ENCODE measurements at regions not wholly inside any gene's neighbourhood (a gene's known extent, or its start where the extent isn't known, plus 50 kb on each side); places are given as distances from the start of the nearest gene placed in this dataset.

GRCh38 chr5:121199216-121199999 lies 652.3 kb upstream of the FTMT start:
- Histone ChIP-seq H3K9me3 (ENCODE audit: control insufficient read depth, insufficient read depth, low read depth, low read length) (no peaks in the 10 kb centered on the region), H3K4me1 (ENCODE audit: control insufficient read depth, insufficient read depth, low read length) (no peaks in the 10 kb centered on the region), H3K4me3 (ENCODE audit: low read depth, low read length) (no peak overlapping the region), H3K27ac (ENCODE audit: extremely low read depth, low read depth, low read length) (no peak overlapping the region), H3K36me3 (ENCODE audit: control insufficient read depth in 2 of 2, insufficient read depth in 1 of 2, low read length in 2 of 2) (no peaks in the 10 kb centered on the region)
- TF ChIP-seq ZNF248 (tag by site-specific recombination; IDR thresholded peaks at IDR 0.05) = no peak
- no peak for TF ChIP-seq SP7 (tag by site-specific recombination; IDR thresholded peaks at IDR 0.05)
- TF ChIP-seq IKZF3 (tag by site-specific recombination; IDR thresholded peaks at IDR 0.05) = no peak
- no peak for TF ChIP-seq FEZF1 (tag by site-specific recombination; IDR thresholded peaks at IDR 0.05)
- TF ChIP-seq, protein P1, sequence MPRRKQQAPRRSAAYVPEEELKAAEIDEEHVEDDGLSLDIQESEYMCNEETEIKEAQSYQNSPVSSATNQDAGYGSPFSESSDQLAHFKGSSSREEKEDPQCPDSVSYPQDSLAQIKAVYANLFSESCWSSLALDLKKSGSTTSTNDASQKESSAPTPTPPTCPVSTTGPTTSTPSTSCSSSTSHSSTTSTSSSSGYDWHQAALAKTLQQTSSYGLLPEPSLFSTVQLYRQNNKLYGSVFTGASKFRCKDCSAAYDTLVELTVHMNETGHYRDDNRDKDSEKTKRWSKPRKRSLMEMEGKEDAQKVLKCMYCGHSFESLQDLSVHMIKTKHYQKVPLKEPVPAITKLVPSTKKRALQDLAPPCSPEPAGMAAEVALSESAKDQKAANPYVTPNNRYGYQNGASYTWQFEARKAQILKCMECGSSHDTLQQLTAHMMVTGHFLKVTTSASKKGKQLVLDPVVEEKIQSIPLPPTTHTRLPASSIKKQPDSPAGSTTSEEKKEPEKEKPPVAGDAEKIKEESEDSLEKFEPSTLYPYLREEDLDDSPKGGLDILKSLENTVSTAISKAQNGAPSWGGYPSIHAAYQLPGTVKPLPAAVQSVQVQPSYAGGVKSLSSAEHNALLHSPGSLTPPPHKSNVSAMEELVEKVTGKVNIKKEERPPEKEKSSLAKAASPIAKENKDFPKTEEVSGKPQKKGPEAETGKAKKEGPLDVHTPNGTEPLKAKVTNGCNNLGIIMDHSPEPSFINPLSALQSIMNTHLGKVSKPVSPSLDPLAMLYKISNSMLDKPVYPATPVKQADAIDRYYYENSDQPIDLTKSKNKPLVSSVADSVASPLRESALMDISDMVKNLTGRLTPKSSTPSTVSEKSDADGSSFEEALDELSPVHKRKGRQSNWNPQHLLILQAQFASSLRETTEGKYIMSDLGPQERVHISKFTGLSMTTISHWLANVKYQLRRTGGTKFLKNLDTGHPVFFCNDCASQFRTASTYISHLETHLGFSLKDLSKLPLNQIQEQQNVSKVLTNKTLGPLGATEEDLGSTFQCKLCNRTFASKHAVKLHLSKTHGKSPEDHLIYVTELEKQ (tag by site-specific recombination; IDR thresholded peaks at IDR 0.05; ENCODE audit: borderline replicate concordance) = no peak
- TF ChIP-seq ZNF416 (tag by site-specific recombination; IDR thresholded peaks at IDR 0.05) = no peak
- TF ChIP-seq ZNF529 (tag by site-specific recombination; IDR thresholded peaks at IDR 0.05; ENCODE audit: insufficient replicate concordance) = no peak
- no peak for TF ChIP-seq ZNF76 (tag by site-specific recombination; IDR thresholded peaks at IDR 0.05; ENCODE audit: borderline replicate concordance, low read depth)
- TF ChIP-seq MZF1 (tag by site-specific recombination; IDR thresholded peaks at IDR 0.05; ENCODE audit: borderline replicate concordance) = no peak
- no peak for TF ChIP-seq ZNF341 (tag by site-specific recombination; IDR thresholded peaks at IDR 0.05; ENCODE audit: low read depth)
- no peak for TF ChIP-seq ZFP41 (tag by site-specific recombination; IDR thresholded peaks at IDR 0.05; ENCODE audit: borderline replicate concordance)
- POLR2A ChIA-PET = no interaction called here
- CTCF ChIA-PET = interaction anchor here (0.5 to 0.7 kb wide), 2 partner anchors 113 to 404 kb away, joined by 3 to 4 read pairs; no protein-coding TSS in a partner anchor

- CTCF ChIA-PET = interaction anchor here (0.6 kb wide), 1 partner anchor 12 kb away, joined by 3 read pairs; no protein-coding TSS in a partner anchor
- Histone ChIP-seq H3K4me3 (ENCODE audit: low read depth, low read length) (no peak overlapping the region), H3K36me3 (ENCODE audit: control insufficient read depth in 2 of 2, insufficient read depth in 1 of 2, low read length in 2 of 2) (no peaks in the 10 kb centered on the region), H3K9me3 (ENCODE audit: control insufficient read depth, insufficient read depth, low read depth, low read length) (no peaks in the 10 kb centered on the region), H3K27ac (ENCODE audit: extremely low read depth, low read depth, low read length) (no peak overlapping the region), H3K4me1 (ENCODE audit: control insufficient read depth, insufficient read depth, low read length) (no peaks in the 10 kb centered on the region)
- POLR2A ChIA-PET = no interaction called here
- TF ChIP-seq, protein P2, sequence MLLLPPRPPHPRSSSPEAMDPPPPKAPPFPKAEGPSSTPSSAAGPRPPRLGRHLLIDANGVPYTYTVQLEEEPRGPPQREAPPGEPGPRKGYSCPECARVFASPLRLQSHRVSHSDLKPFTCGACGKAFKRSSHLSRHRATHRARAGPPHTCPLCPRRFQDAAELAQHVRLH (tag by site-specific recombination; IDR thresholded peaks at IDR 0.05) = no peak
- TF ChIP-seq SALL2 (tag by site-specific recombination; IDR thresholded peaks at IDR 0.05; ENCODE audit: borderline replicate concordance) = no peak
- TF ChIP-seq ZBTB20 (tag by site-specific recombination; IDR thresholded peaks at IDR 0.05) = no peak
- TF ChIP-seq KLF9 (tag by site-specific recombination; IDR thresholded peaks at IDR 0.05; ENCODE audit: low read depth) = no peak
- no peak for TF ChIP-seq ZSCAN16 (tag by site-specific recombination; IDR thresholded peaks at IDR 0.05)
- no peak for TF ChIP-seq REST (tag by site-specific recombination; IDR thresholded peaks at IDR 0.05)
- TF ChIP-seq ZFP3 (tag by site-specific recombination; IDR thresholded peaks at IDR 0.05; ENCODE audit: low read depth) = no peak
- TF ChIP-seq ZNF510 (tag by site-specific recombination; IDR thresholded peaks at IDR 0.05; ENCODE audit: insufficient replicate concordance) = no peak
- no peak for TF ChIP-seq GLIS1 (tag by site-specific recombination; IDR thresholded peaks at IDR 0.05)
- TF ChIP-seq, protein P3, sequence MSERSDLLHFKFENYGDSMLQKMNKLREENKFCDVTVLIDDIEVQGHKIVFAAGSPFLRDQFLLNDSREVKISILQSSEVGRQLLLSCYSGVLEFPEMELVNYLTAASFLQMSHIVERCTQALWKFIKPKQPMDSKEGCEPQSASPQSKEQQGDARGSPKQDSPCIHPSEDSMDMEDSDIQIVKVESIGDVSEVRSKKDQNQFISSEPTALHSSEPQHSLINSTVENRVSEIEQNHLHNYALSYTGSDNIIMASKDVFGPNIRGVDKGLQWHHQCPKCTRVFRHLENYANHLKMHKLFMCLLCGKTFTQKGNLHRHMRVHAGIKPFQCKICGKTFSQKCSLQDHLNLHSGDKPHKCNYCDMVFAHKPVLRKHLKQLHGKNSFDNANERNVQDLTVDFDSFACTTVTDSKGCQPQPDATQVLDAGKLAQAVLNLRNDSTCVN (tag by site-specific recombination; optimal IDR thresholded peaks at IDR 0.05) = no peak
- no peak for TF ChIP-seq ZNF677 (tag by site-specific recombination; IDR thresholded peaks at IDR 0.05)
- no peak for TF ChIP-seq ZNF146 (tag by site-specific recombination; IDR thresholded peaks at IDR 0.05)
- TF ChIP-seq, protein P4, sequence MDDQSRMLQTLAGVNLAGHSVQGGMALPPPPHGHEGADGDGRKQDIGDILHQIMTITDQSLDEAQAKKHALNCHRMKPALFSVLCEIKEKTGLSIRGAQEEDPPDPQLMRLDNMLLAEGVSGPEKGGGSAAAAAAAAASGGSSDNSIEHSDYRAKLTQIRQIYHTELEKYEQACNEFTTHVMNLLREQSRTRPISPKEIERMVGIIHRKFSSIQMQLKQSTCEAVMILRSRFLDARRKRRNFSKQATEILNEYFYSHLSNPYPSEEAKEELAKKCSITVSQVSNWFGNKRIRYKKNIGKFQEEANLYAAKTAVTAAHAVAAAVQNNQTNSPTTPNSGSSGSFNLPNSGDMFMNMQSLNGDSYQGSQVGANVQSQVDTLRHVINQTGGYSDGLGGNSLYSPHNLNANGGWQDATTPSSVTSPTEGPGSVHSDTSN (CRISPR knock-in tag; IDR thresholded peaks at IDR 0.05) = no peak
- no peak for TF ChIP-seq ZNF626 (tag by site-specific recombination; IDR thresholded peaks at IDR 0.05)
Measured at GRCh38 chr5:121218086-121218485, 633.6 kb upstream of the FTMT start.
